Testis (tissue), 2 donors: ENCODE measurements at regions not wholly inside any gene's neighbourhood (a gene's known extent, or its start where the extent isn't known, plus 50 kb on each side); places are given as distances from the start of the nearest gene placed in this dataset.

Source experiments
- DNase-seq: peaks from one replicate; pipeline ENCODE4 v3.0.0-alpha.2; 2019
- H3K27ac ChIP-seq, 2 donors: fragments of 200-600 bp; sonication (generic); one replicate each; pipeline ENCODE4 v1.5.1; 2019
- H3K27me3 ChIP-seq: fragments of 200-600 bp; sonication (generic); one replicate; pipeline ENCODE4 v1.5.1; 2019
- H3K36me3 ChIP-seq: fragments of 200-600 bp; sonication (generic); one replicate; pipeline ENCODE4 v1.5.1; 2017; ENCODE audit warnings: low read depth; ENCODE audit errors: missing control alignments
- H3K4me1 ChIP-seq: fragments of 200-600 bp; sonication (generic); one replicate; pipeline ENCODE4 v1.5.1; 2019
- H3K4me3 ChIP-seq, 2 donors: fragments of 200-600 bp; sonication (generic); one replicate each; pipeline ENCODE4 v1.5.1; 2017 to 2019
- H3K9me3 ChIP-seq: fragments of 200-600 bp; sonication (generic); one replicate; pipeline ENCODE4 v1.5.1; 2017
- POLR2A ChIP-seq: fragments of 450-650 bp; IDR thresholded peaks from one replicate; pipeline ENCODE4 v1.6.1; 2017; ENCODE audit warnings: antibody characterized with exemption, mild to moderate bottlenecking, moderate library complexity
- WGBS, 2 donors: methylation state at CpG; one replicate each; pipeline ENCODE4 v1.1.5; 2018; 5-methylcytosine and 5-hydroxymethylcytosine counted together
- intact Hi-C: fragments of 100-400 bp; cut with DNase I; formaldehyde crosslinking; loops from one replicate; pipeline ENCODE4 v1.15.1; 2023; ENCODE audit warnings: low total_unique reads
- TF ChIP-seq, protein P1 (sequence below), 3 experiments: fragments of 450-650 bp in 2 of 3; fragments of 200-600 bp in 1 of 3; sonication (generic) in 1 of 3; IDR thresholded peaks; one replicate each; pipeline ENCODE4 v1.5.1; 2016 to 2019; ENCODE audit warnings: antibody characterized with exemption in 3 of 3, mild to moderate bottlenecking in 2 of 3, moderate library complexity in 1 of 3

DNA sequence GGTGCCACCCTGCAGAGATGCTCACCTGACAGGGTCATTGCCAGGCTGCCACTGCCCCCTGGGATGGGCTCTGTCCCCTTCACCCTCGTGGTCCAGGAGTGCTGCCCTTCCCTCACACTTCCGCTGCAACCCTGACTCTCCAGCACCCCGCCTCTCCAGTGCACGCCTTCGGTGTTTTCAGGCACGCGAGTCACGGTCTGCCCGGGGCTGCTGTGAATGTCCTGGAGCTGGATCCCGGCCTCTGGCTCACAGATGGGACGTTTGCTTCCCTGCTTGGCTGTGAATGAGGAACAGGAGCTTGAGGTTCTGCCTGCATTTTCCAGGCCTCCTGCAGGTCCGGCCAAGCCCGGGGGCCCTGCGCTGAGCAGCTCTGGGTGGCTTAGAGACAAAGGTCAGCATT lies 343.4 kb downstream of the SMOC2 start:
- Histone ChIP-seq H3K4me1 (no peaks in the 10 kb centered on the region), H3K27me3 (no peaks in the 10 kb centered on the region), H3K36me3 (no peaks in the 10 kb centered on the region), H3K4me3 (no peak overlapping the region), H3K9me3 (no peaks in the 10 kb centered on the region), H3K27ac (no peak overlapping the region)
- intact Hi-C loops = no loop called here
- peak; percentile 50 for DNase-seq
- TF ChIP-seq POLR2A = no peak
- TF ChIP-seq, protein P1, sequence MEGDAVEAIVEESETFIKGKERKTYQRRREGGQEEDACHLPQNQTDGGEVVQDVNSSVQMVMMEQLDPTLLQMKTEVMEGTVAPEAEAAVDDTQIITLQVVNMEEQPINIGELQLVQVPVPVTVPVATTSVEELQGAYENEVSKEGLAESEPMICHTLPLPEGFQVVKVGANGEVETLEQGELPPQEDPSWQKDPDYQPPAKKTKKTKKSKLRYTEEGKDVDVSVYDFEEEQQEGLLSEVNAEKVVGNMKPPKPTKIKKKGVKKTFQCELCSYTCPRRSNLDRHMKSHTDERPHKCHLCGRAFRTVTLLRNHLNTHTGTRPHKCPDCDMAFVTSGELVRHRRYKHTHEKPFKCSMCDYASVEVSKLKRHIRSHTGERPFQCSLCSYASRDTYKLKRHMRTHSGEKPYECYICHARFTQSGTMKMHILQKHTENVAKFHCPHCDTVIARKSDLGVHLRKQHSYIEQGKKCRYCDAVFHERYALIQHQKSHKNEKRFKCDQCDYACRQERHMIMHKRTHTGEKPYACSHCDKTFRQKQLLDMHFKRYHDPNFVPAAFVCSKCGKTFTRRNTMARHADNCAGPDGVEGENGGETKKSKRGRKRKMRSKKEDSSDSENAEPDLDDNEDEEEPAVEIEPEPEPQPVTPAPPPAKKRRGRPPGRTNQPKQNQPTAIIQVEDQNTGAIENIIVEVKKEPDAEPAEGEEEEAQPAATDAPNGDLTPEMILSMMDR (IDR thresholded peaks at IDR 0.05) = no peak
- 45 to 68% methylated on average over 5 to 14 of the region's 14 CpGs for WGBS, 2 donors

DNA sequence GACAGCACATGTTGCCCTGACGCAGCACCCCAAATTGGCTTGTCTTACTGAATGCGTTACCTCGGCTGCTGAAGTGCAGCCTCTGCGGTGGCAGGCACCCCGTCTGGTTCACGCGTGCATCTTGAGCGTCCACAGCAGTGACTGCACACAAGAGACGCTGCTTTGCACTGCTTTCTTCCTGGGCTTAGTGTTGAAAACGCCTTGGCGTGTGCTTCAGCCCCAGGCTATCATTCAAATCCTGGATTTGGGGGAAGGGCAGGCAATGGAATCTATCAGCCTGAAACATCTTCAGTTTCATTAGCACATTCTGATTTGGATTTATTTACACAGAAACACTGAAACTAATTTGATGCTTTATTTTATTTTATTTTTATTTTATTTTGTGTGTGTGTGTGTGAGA lies 342.7 kb downstream of the SMOC2 start:
- 84 to 87% methylated on average over 11 of the region's 11 CpGs for WGBS, 2 donors
- intact Hi-C loops = no loop called here
- H3K4me3 ChIP-seq = no peak overlapping the region
- TF ChIP-seq, protein P1 (IDR thresholded peaks at IDR 0.05) = no peak
- TF ChIP-seq POLR2A = no peak
- H3K4me1 ChIP-seq = no peaks in the 10 kb centered on the region
- DNase-seq = no peak
- H3K9me3 ChIP-seq = no peaks in the 10 kb centered on the region
- no peaks in the 10 kb centered on the region for H3K27me3 ChIP-seq
- no peaks in the 10 kb centered on the region for H3K36me3 ChIP-seq
- no peak overlapping the region for H3K27ac ChIP-seq

DNA sequence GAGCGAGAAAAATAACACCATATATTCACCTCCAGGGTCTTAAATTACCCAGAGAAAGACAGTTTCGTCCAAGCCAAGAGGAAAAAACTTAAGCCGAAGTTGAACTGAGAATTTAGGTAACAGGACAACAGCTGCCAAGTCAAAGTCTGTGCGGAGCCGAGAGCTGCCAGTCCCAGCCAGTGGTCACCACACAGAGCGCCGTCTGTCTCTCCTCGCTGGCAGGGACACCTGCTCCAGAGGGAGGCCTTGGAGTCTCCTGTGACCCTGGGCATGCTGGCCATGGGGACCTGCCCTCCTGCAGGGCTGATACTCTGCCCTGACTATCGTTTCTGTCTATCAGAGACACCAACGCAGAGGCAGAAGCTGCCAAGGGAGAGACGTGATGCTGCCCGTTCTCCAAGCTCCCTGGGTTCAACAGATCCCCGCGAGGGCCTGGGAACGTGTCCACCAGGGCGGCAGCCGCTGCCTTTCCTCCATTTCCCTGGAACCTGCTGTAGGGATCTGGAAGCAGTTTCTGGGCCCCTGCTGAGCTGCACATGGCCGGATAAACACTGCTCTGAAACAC lies 341.3 kb downstream of the SMOC2 start:
- no peaks in the 10 kb centered on the region for H3K27me3 ChIP-seq
- TF ChIP-seq, protein P1 (IDR thresholded peaks at IDR 0.05) = no peak
- no peak for TF ChIP-seq POLR2A
- H3K4me1 ChIP-seq = peaks cover 9% of the 10 kb centered on the region
- no peak for DNase-seq
- WGBS, 2 donors = 69 to 80% methylated on average over 14 to 18 of the region's 18 CpGs
- H3K9me3 ChIP-seq = no peaks in the 10 kb centered on the region
- H3K27ac ChIP-seq = no peak overlapping the region
- intact Hi-C loops = no loop called here
- no peaks in the 10 kb centered on the region for H3K36me3 ChIP-seq
- no peak overlapping the region for H3K4me3 ChIP-seq

DNA sequence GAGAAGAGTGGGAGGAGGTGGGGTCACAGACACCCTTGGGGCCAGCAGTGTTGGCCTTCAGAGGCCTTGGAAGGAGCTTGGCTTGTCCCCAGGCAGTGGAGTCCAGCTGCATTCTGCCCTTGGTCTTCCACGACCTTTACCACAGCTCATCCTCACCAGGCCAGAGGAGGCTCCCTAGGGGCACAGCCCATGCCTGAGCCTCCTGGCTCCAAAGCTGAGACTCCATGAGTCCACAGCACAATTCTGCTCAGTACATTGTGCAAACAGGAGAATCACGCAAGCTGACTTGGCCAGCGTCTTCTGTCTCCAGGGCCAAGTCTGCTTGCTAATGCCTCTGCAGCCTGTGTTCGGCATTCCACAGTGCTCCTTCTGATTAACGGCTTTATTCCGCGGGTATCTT lies 337.2 kb downstream of the SMOC2 start:
- H3K27ac ChIP-seq = no peak overlapping the region

DNA sequence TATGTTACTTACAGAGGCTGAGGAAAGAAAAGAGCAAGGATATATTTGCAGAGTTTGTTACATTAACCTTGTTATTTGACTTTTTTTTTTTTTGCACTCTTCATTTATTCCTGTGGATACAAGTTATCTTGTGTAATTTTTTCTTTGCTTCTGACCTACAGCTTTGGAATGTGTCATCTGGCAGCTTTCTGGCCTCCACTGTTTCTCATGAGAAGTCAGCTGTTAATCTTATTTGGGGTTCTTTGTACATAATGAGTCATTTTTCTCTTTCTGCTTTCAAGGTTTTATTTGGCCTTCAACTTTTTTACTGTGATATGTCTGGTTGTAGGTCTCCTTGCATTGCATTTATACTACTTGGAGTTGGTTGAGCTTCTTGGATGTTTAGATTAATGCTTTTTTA lies 333.4 kb downstream of the SMOC2 start:
- H3K27me3 ChIP-seq = no peaks in the 10 kb centered on the region
- H3K9me3 ChIP-seq = no peaks in the 10 kb centered on the region
- DNase-seq = no peak
- peaks cover 9% of the 10 kb centered on the region for H3K4me1 ChIP-seq
- no peaks in the 10 kb centered on the region for H3K36me3 ChIP-seq
- intact Hi-C loops = no loop called here
- H3K4me3 ChIP-seq = no peak overlapping the region
- no peak for TF ChIP-seq POLR2A
- TF ChIP-seq, protein P1 (IDR thresholded peaks at IDR 0.05) = no peak
- no peak overlapping the region for H3K27ac ChIP-seq

More for the DNA sequence above, 337.2 kb downstream of the SMOC2 start:
- WGBS, 2 donors = 36 to 41% methylated on average over 6 to 7 of the region's 7 CpGs
- intact Hi-C loops = no loop called here
- no peaks in the 10 kb centered on the region for H3K36me3 ChIP-seq
- peaks cover 9% of the 10 kb centered on the region for H3K4me1 ChIP-seq
- DNase-seq = peak; percentile 79
- no peaks in the 10 kb centered on the region for H3K9me3 ChIP-seq
- TF ChIP-seq, protein P1 (IDR thresholded peaks at IDR 0.05) = no peak
- no peak for TF ChIP-seq POLR2A
- H3K4me3 ChIP-seq = no peak overlapping the region
- H3K27me3 ChIP-seq = no peaks in the 10 kb centered on the region
